ENCODE measurements at regions not wholly inside any gene's neighbourhood (a gene's known extent, or its start where the extent isn't known, plus 50 kb on each side); places are given as distances from the start of the nearest gene placed in this dataset.

- TF ChIP-seq POLR2AphosphoS5 (IDR thresholded peaks at IDR 0.05; ENCODE audit: low read depth, low read length): no peak
- no peak for TF ChIP-seq POLR2A (IDR thresholded peaks at IDR 0.05; ENCODE audit: low read depth, low read length)
These were observed 329.6 kb downstream of the GJA1 start for GRCh38 chr6:121765060-121765459.
